Hepatocyte (in vitro differentiated cells): ENCODE measurements at regions not wholly inside any gene's neighbourhood (a gene's known extent, or its start where the extent isn't known, plus 50 kb on each side); places are given as distances from the start of the nearest gene placed in this dataset.

Experiments
- DNase-seq: peaks from one replicate; pipeline ENCODE4 v3.0.0-alpha.2; 2016; ENCODE audit warnings: low spot score
- H2AFZ ChIP-seq: fragments of 200-600 bp; sonication (generic); 2 replicates; pipeline ENCODE4 v1.6.0; 2016; ENCODE audit warnings: antibody characterized with exemption, mild to moderate bottlenecking
- H3K27ac ChIP-seq: fragments of 200-600 bp; sonication (generic); 2 replicates; pipeline ENCODE4 v1.5.1; 2016; ENCODE audit warnings: mild to moderate bottlenecking
- H3K27me3 ChIP-seq: fragments of 200-600 bp; sonication (generic); 2 replicates; pipeline ENCODE4 v1.6.1; 2016
- H3K36me3 ChIP-seq: fragments of 200-600 bp; sonication (generic); replicated peaks from 2 replicates; pipeline ENCODE4 v1.5.1; 2016; ENCODE audit warnings: low read depth; ENCODE audit not compliant: insufficient read depth
- H3K4me1 ChIP-seq: fragments of 200-600 bp; sonication (generic); 2 replicates; pipeline ENCODE4 v1.5.1; 2016; ENCODE audit warnings: mild to moderate bottlenecking, moderate library complexity; ENCODE audit not compliant: insufficient read depth
- H3K4me2 ChIP-seq: fragments of 200-600 bp; sonication (generic); 2 replicates; pipeline ENCODE4 v1.6.0; 2016
- H3K4me3 ChIP-seq: fragments of 200-600 bp; sonication (generic); 2 replicates; pipeline ENCODE4 v1.5.1; 2016; ENCODE audit warnings: mild to moderate bottlenecking
- H3K79me2 ChIP-seq: fragments of 200-600 bp; sonication (generic); 2 replicates; pipeline ENCODE4 v1.6.0; 2017; ENCODE audit warnings: mild to moderate bottlenecking
- H3K9me2 ChIP-seq: fragments of 200-600 bp; sonication (generic); replicated peaks from 2 replicates; pipeline ENCODE4 v1.6.0; 2017; ENCODE audit warnings: mild to moderate bottlenecking; ENCODE audit not compliant: insufficient read depth
- H3K9me3 ChIP-seq: fragments of 200-600 bp; sonication (generic); 2 replicates; pipeline ENCODE4 v1.5.1; 2016; ENCODE audit warnings: low read depth, mild to moderate bottlenecking
- H4K20me1 ChIP-seq: fragments of 200-600 bp; sonication (generic); 2 replicates; pipeline ENCODE4 v1.6.0; 2016; ENCODE audit warnings: mild to moderate bottlenecking; ENCODE audit not compliant: insufficient read depth, poor library complexity, severe bottlenecking
- CTCF ChIP-seq: fragments of 200-600 bp; sonication (generic); IDR thresholded peaks from 2 replicates; pipeline ENCODE4 v1.5.1; 2016; ENCODE audit warnings: antibody characterized with exemption, mild to moderate bottlenecking; ENCODE audit not compliant: poor library complexity
- EZH2 ChIP-seq: fragments of 200-600 bp; sonication (generic); IDR thresholded peaks from 2 replicates; pipeline ENCODE4 v1.6.1; 2016; ENCODE audit warnings: antibody characterized with exemption, mild to moderate bottlenecking, borderline replicate concordance
- EZH2phosphoT487 ChIP-seq: fragments of 200-600 bp; sonication (generic); IDR thresholded peaks from one replicate; pipeline ENCODE4 v1.6.1; 2018; ENCODE audit warnings: antibody characterized with exemption, mild to moderate bottlenecking, low read depth, moderate library complexity; ENCODE audit not compliant: unreplicated experiment, severe bottlenecking
- WGBS: methylation state at CpG from one replicate; pipeline ENCODE4 v1.1.6; 2016; ENCODE audit warnings: low lambda C conversion rate; ENCODE audit errors: missing lambda C conversion rate; 5-methylcytosine and 5-hydroxymethylcytosine counted together

- no peaks in the 10 kb centered on the region for H4K20me1 ChIP-seq
- H3K9me2 ChIP-seq, result no peaks in the 10 kb centered on the region
- no peaks in the 10 kb centered on the region for H3K27me3 ChIP-seq
- no peak overlapping the region for H3K4me3 ChIP-seq
- no peaks in the 10 kb centered on the region for H3K36me3 ChIP-seq
- no peak overlapping the region for H2AFZ ChIP-seq
- 55% methylated on average over 13 of the region's 13 CpGs for WGBS
- DNase-seq, result no peak
- no peak overlapping the region for H3K4me2 ChIP-seq
- no peaks in the 10 kb centered on the region for H3K4me1 ChIP-seq
- no peak overlapping the region for H3K27ac ChIP-seq
- H3K79me2 ChIP-seq, result no peaks in the 10 kb centered on the region
- TF ChIP-seq CTCF (no peak), EZH2phosphoT487 (no peak), EZH2 (no peak)
- no peaks in the 10 kb centered on the region for H3K9me3 ChIP-seq
Observed at GRCh38 chr5:66323529-66323895, 179.4 kb downstream of the SREK1 start.

- Histone ChIP-seq H3K9me2 (no peaks in the 10 kb centered on the region), H3K4me1 (no peaks in the 10 kb centered on the region), H3K27me3 (no peaks in the 10 kb centered on the region), H3K9me3 (no peaks in the 10 kb centered on the region), H3K4me3 (no peak overlapping the region), H3K36me3 (no peaks in the 10 kb centered on the region), H3K27ac (no peak overlapping the region), H4K20me1 (no peaks in the 10 kb centered on the region), H3K79me2 (no peaks in the 10 kb centered on the region), H2AFZ (no peak overlapping the region), H3K4me2 (no peak overlapping the region)
- TF ChIP-seq EZH2 (no peak), CTCF (no peak), EZH2phosphoT487 (no peak)
- no peak for DNase-seq
- WGBS, result 74% methylated on average over 1 of the region's 1 CpG
Observed at GRCh38 chr5:66324357-66324756, 180.3 kb downstream of the SREK1 start.

- Histone ChIP-seq H3K9me2 (no peaks in the 10 kb centered on the region), H3K4me1 (no peaks in the 10 kb centered on the region), H3K79me2 (no peaks in the 10 kb centered on the region), H3K27me3 (no peaks in the 10 kb centered on the region), H3K9me3 (no peaks in the 10 kb centered on the region), H4K20me1 (no peaks in the 10 kb centered on the region), H3K27ac (no peak overlapping the region), H3K4me2 (no peak overlapping the region), H2AFZ (no peak overlapping the region), H3K4me3 (no peak overlapping the region), H3K36me3 (no peaks in the 10 kb centered on the region)
- TF ChIP-seq EZH2 (no peak), CTCF (no peak), EZH2phosphoT487 (no peak)
- no peak for DNase-seq
- 93% methylated on average over 1 of the region's 1 CpG for WGBS
Observed at GRCh38 chr5:66326276-66326675, 182.2 kb downstream of the SREK1 start.

- Histone ChIP-seq H3K27ac (no peak overlapping the region), H2AFZ (no peak overlapping the region), H3K79me2 (no peaks in the 10 kb centered on the region), H3K9me3 (no peaks in the 10 kb centered on the region), H4K20me1 (no peaks in the 10 kb centered on the region), H3K4me3 (no peak overlapping the region), H3K27me3 (no peaks in the 10 kb centered on the region), H3K4me2 (no peak overlapping the region), H3K9me2 (no peaks in the 10 kb centered on the region), H3K36me3 (no peaks in the 10 kb centered on the region), H3K4me1 (no peaks in the 10 kb centered on the region)
- no peak for DNase-seq
- WGBS, result 95% methylated on average over 2 of the region's 2 CpGs
- no peak for TF ChIP-seq CTCF
Observed at GRCh38 chr5:66327008-66327407, 182.9 kb downstream of the SREK1 start.
